ENCODE measurements at regions not wholly inside any gene's neighbourhood (a gene's known extent, or its start where the extent isn't known, plus 50 kb on each side); places are given as distances from the start of the nearest gene placed in this dataset.

DNA sequence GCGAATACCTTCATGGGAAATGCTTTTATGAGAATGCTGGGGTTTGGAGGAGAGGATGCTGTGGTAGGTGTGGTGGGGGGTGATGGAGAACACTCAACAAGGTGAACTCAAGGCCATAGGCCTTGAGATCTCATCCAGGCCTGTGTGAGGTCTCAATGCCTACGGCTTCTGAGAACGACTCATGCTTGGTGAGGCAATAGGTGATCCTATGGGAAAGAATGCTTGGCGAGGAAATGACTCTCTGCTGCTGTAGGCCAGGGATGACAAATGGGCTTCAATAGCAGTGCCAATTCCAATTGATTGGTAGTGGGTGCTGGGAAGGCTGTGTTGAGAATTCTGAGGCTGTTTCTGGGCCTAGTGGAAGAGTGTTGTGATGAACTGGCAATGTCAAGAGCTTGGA lies 280.2 kb upstream of the CLINT1 start:
- DNase-seq (ENCODE audit: low read depth in 1 of 2, low spot score in 1 of 2), result no peak

GRCh38 chr5:158135682-158136179 lies 276.8 kb upstream of the CLINT1 start:
- DNase-seq (ENCODE audit: low read depth in 1 of 2, low spot score in 1 of 2), result no peak

GRCh38 chr5:158133369-158133768 lies 274.4 kb upstream of the CLINT1 start:
- DNase-seq (ENCODE audit: low read depth in 1 of 2, low spot score in 1 of 2), result no peak

- DNase-seq (ENCODE audit: low read depth in 1 of 2, low spot score in 1 of 2), result no peak
These were observed 268.6 kb upstream of the CLINT1 start for GRCh38 chr5:158127536-158127935.

DNA sequence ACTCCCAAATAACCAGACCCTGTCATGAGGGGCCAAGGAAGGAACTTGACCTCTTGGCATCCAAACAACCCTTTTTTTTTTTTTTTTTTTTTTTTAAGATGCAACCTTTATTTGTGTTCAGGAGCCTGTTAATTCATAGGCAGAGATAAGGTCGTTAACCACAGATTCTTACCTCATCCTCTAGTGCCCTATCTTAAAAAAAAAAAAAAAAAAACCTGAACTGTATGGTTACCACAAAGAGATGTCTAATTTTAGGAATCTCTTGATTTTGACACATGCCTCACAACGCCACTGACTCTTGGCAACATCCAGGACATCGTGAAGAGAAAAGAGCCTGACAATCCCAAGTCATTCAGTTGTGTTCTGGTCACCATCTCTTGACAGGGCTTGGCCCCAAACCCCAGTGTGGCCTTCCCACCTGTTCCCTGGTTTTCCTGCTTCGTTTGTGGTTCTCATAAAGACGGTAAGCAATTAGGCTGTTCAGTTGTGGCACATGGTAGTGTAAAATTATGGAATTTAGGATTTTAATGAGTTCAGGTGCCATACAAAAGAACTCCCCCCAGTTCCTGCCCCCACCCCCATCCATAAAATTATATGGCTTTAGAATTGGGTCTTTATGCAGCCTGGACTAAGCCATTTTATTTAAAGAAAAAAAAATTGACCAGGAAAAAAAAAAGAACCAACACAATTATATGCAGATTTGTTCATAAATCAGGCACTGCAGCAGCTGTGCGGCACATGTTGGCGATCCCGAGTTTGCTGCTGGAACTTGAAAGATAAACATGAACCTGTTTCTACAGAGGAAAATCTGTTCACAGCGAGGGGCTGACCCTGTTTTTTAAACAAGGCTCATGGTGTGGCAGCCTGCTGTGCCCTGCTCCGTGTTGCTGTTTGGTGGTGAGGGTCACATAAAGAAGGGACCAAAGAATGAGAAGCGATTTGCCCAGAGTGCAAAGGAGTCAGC lies 267.8 kb upstream of the CLINT1 start:
- DNase-seq (ENCODE audit: low read depth in 1 of 2, low spot score in 1 of 2), result no peak

DNA sequence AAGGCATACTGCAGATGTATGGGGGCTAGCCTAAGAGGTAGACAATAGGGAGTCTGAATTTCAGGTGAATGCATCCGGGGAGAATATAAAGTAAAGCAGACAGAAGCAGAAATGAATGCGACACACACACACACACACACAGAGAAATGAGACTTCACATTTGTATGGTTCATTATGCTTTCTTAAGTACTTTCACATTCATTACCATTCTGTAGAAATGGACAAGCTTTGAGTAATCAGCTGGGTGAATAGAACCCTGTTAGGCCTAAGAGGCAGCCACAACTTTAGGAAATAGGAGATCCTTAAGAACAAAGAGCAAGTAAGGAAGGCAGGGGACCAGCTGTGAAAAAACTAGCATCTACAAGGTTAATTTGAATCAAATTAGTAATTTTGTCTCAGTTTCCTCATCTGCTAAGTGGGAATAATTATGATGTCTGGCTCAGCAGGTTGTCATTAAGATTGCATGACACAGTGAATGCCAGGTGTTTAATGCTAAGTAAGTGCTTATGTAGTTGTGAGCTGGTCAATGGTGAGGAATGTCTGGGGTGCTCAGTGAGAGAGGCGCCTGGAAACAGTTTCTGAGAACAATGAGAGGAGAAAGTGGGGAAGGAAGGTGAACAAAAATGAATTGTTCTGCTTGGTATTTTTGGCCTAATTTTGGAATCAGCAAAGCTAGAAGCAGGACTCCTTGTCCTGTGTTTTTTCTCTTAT lies 265.8 kb upstream of the CLINT1 start:
- DNase-seq (ENCODE audit: low read depth in 1 of 2, low spot score in 1 of 2), result no peak

GRCh38 chr5:158123595-158123994 lies 264.6 kb upstream of the CLINT1 start:
- no peak for DNase-seq (ENCODE audit: low read depth in 1 of 2, low spot score in 1 of 2)

- DNase-seq (ENCODE audit: low read depth in 1 of 2, low spot score in 1 of 2), result no peak
These were observed 262.7 kb upstream of the CLINT1 start for GRCh38 chr5:158121678-158122077.

DNA sequence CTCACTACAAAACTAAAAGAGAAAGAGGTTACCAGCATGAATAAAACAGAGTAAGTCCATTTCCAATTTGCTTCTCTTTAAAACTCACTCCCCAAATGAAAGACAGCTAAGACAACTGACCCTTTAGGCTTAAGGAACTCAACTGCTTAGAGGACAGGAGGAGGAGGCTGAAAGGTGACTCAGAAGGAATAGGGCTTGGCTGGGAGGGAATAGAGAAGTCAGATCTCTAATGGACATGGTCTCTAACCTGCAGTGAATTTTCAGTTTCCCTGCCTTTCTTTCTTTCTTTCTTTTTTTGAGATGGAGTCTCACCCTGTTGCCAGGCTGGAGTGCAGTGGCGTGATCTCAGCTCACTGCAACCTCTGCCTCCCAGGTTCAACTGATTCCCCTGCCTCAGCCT lies 261.8 kb upstream of the CLINT1 start:
- no peak for DNase-seq (ENCODE audit: low read depth in 1 of 2, low spot score in 1 of 2)

DNA sequence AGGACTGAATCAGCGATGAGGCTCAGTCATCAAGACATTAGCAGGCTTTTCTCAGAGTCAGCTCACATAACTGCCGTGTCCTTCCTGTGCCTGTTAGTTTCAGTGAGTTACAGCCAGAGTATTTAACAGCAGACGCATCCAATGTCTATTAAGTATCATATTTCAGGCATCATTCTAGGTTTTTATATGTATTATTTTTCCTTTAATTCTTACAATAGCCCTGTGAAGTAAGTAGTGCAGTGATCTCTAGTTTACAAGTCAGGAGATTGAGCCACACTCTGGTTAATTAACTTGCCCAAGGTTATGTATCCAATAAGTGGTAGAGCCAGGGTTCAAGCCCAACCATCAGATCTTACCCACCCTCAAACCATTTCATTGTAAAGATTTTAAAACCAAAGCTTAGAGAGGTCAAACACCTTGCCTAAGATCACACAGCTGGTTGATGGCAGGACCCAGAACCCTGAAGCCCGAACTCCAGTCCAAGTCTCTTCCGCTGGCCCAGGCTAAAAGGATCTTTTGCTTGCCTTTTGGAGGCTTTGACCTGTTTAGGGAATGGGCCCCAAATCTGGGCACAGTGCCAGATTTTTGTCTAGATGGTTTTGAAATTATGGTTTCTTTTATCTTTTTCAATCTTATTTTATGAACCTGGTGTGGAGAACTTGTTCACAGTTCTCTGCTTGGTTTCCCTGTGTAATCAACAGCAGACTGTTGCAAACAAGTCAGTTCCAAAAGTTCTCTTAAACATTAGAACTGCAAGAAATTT lies 261.2 kb upstream of the CLINT1 start:
- no peak for DNase-seq (ENCODE audit: low read depth in 1 of 2, low spot score in 1 of 2)

GRCh38 chr5:158117467-158118160 lies 258.7 kb upstream of the CLINT1 start:
- no peak for DNase-seq (ENCODE audit: low read depth in 1 of 2, low spot score in 1 of 2)

GRCh38 chr5:158116965-158117364 lies 258.0 kb upstream of the CLINT1 start:
- no peak for DNase-seq (ENCODE audit: low read depth in 1 of 2, low spot score in 1 of 2)

- no peak for DNase-seq (ENCODE audit: low read depth in 1 of 2, low spot score in 1 of 2)
These were observed 256.5 kb upstream of the CLINT1 start for GRCh38 chr5:158115468-158115867.

DNA sequence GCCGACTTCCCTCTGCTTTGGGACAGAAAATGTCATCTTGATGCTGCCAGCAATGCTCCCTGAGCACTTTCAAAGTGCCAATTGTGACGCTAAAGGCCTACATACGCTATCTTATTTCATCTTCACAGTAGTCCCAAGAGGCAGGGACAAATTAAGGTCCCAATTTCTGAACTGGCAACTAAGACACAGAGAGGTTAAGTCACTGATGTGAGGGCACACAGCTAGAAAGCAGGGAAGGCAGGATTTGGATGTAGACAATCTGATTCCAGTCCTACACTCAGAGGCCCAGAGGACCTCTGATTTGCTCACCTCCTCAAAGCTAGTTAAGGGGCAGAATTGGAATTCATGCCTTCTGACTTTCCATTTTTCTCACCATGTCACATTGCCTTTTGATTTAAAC lies 249.2 kb upstream of the CLINT1 start:
- no peak for DNase-seq (ENCODE audit: low read depth in 1 of 2, low spot score in 1 of 2)

GRCh38 chr5:158100373-158100888 lies 241.5 kb upstream of the CLINT1 start:
- DNase-seq (ENCODE audit: low read depth in 1 of 2, low spot score in 1 of 2), result no peak

DNA sequence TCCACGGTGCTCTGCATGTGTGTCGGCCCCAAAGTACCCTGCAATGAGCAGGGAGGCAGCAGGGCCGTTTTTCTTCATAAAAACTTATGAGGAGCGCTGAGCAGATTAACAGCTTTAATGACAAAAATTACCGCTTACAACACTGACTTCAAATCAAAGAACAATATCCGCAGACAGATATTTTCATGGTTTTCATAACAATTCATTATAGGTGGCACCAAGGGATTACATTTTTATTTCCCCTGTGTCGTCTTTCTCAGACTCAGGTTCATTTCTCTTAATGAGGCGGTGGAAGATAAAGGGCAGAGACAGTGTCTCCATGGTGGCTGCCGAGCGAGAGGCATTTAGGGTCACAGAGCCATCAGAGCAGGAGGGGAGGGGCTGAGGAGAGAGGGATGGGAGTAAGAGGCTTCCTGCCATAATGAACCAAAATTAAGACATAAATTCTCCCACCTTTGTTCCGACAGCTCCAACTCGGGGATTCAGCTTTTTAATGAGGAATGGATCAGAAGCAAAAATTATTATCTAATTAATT lies 240.7 kb upstream of the CLINT1 start:
- DNase-seq (ENCODE audit: low read depth in 1 of 2, low spot score in 1 of 2), result no peak

GRCh38 chr5:158096835-158097234 lies 237.9 kb upstream of the CLINT1 start:
- no peak for DNase-seq (ENCODE audit: low read depth in 1 of 2, low spot score in 1 of 2)

DNA sequence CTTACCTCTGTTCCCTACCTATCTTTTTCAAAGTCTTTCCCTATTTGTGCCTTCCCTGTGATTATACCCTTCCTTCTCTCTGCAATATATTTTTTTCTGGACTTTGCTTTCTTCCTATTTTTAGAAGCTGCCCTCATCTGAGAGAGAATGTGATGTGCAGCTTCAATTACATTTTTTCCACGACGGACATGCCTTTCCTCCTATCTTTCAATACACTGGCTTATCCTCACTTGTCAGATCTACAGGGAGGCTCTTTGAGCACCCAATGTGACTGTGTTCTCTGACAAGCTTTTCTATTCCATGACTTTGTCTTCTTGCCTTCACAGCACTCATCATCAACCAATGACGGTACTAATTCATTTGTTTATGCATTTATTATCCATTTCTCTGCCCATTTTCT lies 227.9 kb upstream of the CLINT1 start:
- DNase-seq (ENCODE audit: low read depth in 1 of 2, low spot score in 1 of 2), result no peak

DNA sequence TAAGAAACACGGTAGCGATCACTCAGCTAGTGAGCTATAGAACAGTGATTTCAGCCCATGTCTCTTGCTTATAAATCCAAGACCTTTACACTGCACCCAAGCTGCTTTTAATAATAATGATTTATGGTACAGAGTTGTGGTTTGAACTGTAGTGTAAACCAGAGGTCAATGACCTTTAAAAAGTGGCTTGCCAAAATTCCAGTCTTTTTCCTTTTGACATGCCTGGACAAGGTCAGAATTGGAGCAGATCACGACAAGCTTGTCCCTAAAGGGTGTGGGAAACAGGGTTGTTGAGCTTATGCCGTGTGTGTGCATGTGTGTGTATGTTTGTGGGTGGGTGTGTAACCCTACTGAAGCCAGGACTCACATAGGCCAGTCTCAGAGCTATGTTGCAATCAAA lies 225.3 kb upstream of the CLINT1 start:
- DNase-seq (ENCODE audit: low read depth in 1 of 2, low spot score in 1 of 2), result no peak

GRCh38 chr5:158082696-158083287 lies 223.8 kb upstream of the CLINT1 start:
- DNase-seq (ENCODE audit: low read depth in 1 of 2, low spot score in 1 of 2), result no peak
